Spleen (tissue), 7 donors: ENCODE measurements at regions not wholly inside any gene's neighbourhood (a gene's known extent, or its start where the extent isn't known, plus 50 kb on each side); places are given as distances from the start of the nearest gene placed in this dataset.

ENCODE experiments used
- CTCF ChIP-seq, 11 experiments: fragments of 200-600 bp in 7 of 11; fragments of 450-650 bp in 4 of 11; sonication (generic) in 4 of 11; IDR thresholded peaks in 8 of 11; conservative IDR thresholded peaks in 3 of 11; 1 replicate in 7 of 11; 2 replicates in 4 of 11; pipeline versions ENCODE4 v1.4.0 to v1.8.0; 2016 to 2021; ENCODE audit warnings: antibody characterized with exemption in 11 of 11, inconsistent platforms in 4 of 11, mild to moderate bottlenecking in 1 of 11
- POLR2AphosphoS5 ChIP-seq, 3 donors: sonication (generic); formaldehyde crosslinking; IDR thresholded peaks; one replicate each; pipeline ENCODE4 v1.5.1; 2017; ENCODE audit warnings: antibody characterized with exemption in 3 of 3
- donor health status: DM: no; HTN: no; CAD: no; lungs with moderate emphysema.
- donor health status: DM: no; HTN: no; CAD: no.
- donor health status: DM: no; HTN: no; CAD: no.

GRCh38 chr3:44106756-44107155 is 134.9 kb upstream of the TOPAZ1 start:
- TF ChIP-seq CTCF (IDR thresholded peaks at IDR 0.05 in 8 of 11, conservative IDR thresholded peaks at IDR 0.05 in 3 of 11): no peak
- TF ChIP-seq POLR2AphosphoS5 (IDR thresholded peaks at IDR 0.05): no peak
